Fibroblast of lung (primary cell): ENCODE measurements at regions not wholly inside any gene's neighbourhood (a gene's known extent, or its start where the extent isn't known, plus 50 kb on each side); places are given as distances from the start of the nearest gene placed in this dataset.
A peak's percentile ranks its signal among the peaks of the same experiment; 100 is the strongest.

ENCODE experiments used
- DNase-seq, 2 donors: peaks; one replicate each; pipeline versions ENCODE4 v3.0.0 to v3.0.0-alpha.2; 2010; ENCODE audit warnings: low read depth in 2 of 2
- H2AFZ ChIP-seq: 2 replicates; pipeline ENCODE4 v1.5.1; 2012; ENCODE audit warnings: low read length, control low read depth, inconsistent platforms
- H3K27ac ChIP-seq: 2 replicates; pipeline ENCODE4 v1.5.1; 2011; ENCODE audit warnings: low read length, control low read depth; ENCODE audit not compliant: insufficient read depth
- H3K27me3 ChIP-seq: 2 replicates; pipeline ENCODE4 v1.5.1; 2011; ENCODE audit warnings: mild to moderate bottlenecking, low read length; ENCODE audit not compliant: control insufficient read depth, insufficient read depth
- H3K36me3 ChIP-seq: 2 replicates; pipeline ENCODE4 v1.5.1; 2011; ENCODE audit warnings: low read length; ENCODE audit not compliant: control insufficient read depth, insufficient read depth
- H3K4me1 ChIP-seq: 2 replicates; pipeline ENCODE4 v1.5.1; 2011; ENCODE audit warnings: low read length; ENCODE audit not compliant: control insufficient read depth, insufficient read depth; ENCODE audit errors: extremely low read depth
- H3K4me2 ChIP-seq: 2 replicates; pipeline ENCODE4 v1.5.1; 2011; ENCODE audit warnings: low read length, control low read depth; ENCODE audit not compliant: insufficient read depth; ENCODE audit errors: extremely low read depth
- H3K4me3 ChIP-seq, 4 experiments: fragments of 200-600 bp in 1 of 4; sonication (generic) in 1 of 4; replicated peaks in 1 of 4; 2 replicates each; pipeline ENCODE4 v1.5.1; 2011 to 2016; ENCODE audit warnings: low read length in 4 of 4, low read depth in 3 of 4, mild to moderate bottlenecking in 3 of 4, control low read depth in 2 of 4, inconsistent platforms in 1 of 4, mixed read lengths in 1 of 4; ENCODE audit not compliant: insufficient read depth in 1 of 4; ENCODE audit errors: control extremely low read depth in 1 of 4
- H3K79me2 ChIP-seq: 2 replicates; pipeline ENCODE4 v1.5.1; 2012; ENCODE audit warnings: mild to moderate bottlenecking, low read length, inconsistent platforms; ENCODE audit not compliant: control insufficient read depth, insufficient read depth
- H3K9ac ChIP-seq: 2 replicates; pipeline ENCODE4 v1.5.1; 2011; ENCODE audit warnings: mild to moderate bottlenecking, low read length, control low read depth; ENCODE audit not compliant: insufficient read depth
- H3K9me3 ChIP-seq: 2 replicates; pipeline ENCODE4 v1.5.1; 2012; ENCODE audit warnings: low read depth, low read length; ENCODE audit not compliant: control insufficient read depth, insufficient read depth
- H4K20me1 ChIP-seq: 2 replicates; pipeline ENCODE4 v1.5.1; 2011; ENCODE audit warnings: low read length; ENCODE audit not compliant: control insufficient read depth, insufficient read depth; ENCODE audit errors: extremely low read depth
- EZH2 ChIP-seq: IDR thresholded peaks from 2 replicates; pipeline ENCODE4 v1.5.1; 2012; ENCODE audit warnings: low read length, control low read depth, mild to moderate bottlenecking; ENCODE audit errors: missing control alignments
- TF ChIP-seq, protein P1 (sequence below), 2 donors: IDR thresholded peaks in 1 of 2; conservative IDR thresholded peaks in 1 of 2; 1 replicate in 1 of 2; 2 replicates in 1 of 2; pipeline ENCODE4 v1.5.1; 2011 to 2012; ENCODE audit warnings: low read length in 2 of 2, control low read depth in 1 of 2, inconsistent platforms in 1 of 2, low read depth in 1 of 2, mild to moderate bottlenecking in 1 of 2

DNA sequence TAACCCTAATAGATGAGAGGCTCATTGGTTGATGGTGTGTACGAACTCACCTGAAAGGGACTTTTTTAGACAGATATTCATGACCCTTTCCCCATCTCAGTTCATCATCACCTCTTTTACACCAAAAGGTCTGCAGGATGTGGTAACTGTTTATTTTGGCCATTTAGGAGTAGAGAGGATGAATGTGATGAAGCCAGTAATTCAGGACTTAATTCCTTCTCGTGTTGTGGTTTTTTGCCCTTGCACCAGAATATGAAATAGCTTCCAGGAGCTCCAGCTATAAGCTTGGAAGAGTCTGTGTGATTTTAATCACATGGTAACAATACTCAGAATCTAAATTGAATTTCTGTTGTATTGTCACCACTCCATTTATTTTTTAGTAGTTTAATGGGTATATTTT lies 189.4 kb upstream of the KCTD3 start:
- Histone ChIP-seq H3K4me2 (no peak overlapping the region), H3K4me3 (no peak overlapping the region), H3K36me3 (no peaks in the 10 kb centered on the region), H3K27ac (no peak overlapping the region), H3K9me3 (no peaks in the 10 kb centered on the region), H3K9ac (no peak overlapping the region), H2AFZ (no peak overlapping the region), H3K27me3 (no peaks in the 10 kb centered on the region), H3K4me1 (no peaks in the 10 kb centered on the region), H3K79me2 (no peaks in the 10 kb centered on the region), H4K20me1 (no peaks in the 10 kb centered on the region)
- DNase-seq = peak in 1 of 2 donors; percentile 59
- TF ChIP-seq, protein P1, sequence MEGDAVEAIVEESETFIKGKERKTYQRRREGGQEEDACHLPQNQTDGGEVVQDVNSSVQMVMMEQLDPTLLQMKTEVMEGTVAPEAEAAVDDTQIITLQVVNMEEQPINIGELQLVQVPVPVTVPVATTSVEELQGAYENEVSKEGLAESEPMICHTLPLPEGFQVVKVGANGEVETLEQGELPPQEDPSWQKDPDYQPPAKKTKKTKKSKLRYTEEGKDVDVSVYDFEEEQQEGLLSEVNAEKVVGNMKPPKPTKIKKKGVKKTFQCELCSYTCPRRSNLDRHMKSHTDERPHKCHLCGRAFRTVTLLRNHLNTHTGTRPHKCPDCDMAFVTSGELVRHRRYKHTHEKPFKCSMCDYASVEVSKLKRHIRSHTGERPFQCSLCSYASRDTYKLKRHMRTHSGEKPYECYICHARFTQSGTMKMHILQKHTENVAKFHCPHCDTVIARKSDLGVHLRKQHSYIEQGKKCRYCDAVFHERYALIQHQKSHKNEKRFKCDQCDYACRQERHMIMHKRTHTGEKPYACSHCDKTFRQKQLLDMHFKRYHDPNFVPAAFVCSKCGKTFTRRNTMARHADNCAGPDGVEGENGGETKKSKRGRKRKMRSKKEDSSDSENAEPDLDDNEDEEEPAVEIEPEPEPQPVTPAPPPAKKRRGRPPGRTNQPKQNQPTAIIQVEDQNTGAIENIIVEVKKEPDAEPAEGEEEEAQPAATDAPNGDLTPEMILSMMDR (conservative IDR thresholded peaks at IDR 0.05 in 1 of 2, IDR thresholded peaks at IDR 0.05 in 1 of 2; ENCODE audit: low read depth in 1 of 2, low read length in 2 of 2) = no peak
- no peak for TF ChIP-seq EZH2

- Histone ChIP-seq H4K20me1 (no peaks in the 10 kb centered on the region), H3K9ac (no peak overlapping the region), H3K27me3 (no peaks in the 10 kb centered on the region), H3K4me1 (no peaks in the 10 kb centered on the region), H3K4me2 (no peak overlapping the region), H3K79me2 (no peaks in the 10 kb centered on the region), H3K36me3 (no peaks in the 10 kb centered on the region), H2AFZ (no peak overlapping the region), H3K4me3 (no peak overlapping the region), H3K9me3 (no peaks in the 10 kb centered on the region), H3K27ac (no peak overlapping the region)
- DNase-seq = no peak
- no peak for TF ChIP-seq EZH2
- TF ChIP-seq, protein P1 (conservative IDR thresholded peaks at IDR 0.05 in 1 of 2, IDR thresholded peaks at IDR 0.05 in 1 of 2; ENCODE audit: low read depth in 1 of 2, low read length in 2 of 2) = no peak
Observed at GRCh38 chr1:215380566-215380965, 186.5 kb upstream of the KCTD3 start.

DNA sequence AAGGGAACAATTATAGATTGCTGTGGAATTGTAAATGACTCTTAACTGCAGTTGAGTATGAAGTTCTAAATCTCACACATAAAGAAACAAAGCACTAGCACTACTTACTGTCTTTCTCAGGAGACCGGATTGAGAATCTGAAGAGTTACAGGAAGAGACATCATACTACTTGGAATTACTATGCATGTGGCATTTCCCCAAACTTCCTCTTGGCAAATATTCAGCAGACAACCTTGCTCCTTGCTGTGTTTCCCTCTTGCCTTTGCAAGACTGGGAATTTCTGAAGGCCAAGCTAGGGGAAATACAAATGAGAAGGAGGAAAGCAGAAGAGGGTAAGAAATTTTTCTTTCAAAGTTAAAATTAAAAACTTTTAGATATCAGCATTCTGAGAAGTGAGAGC lies 173.6 kb upstream of the KCTD3 start:
- H3K79me2 ChIP-seq = no peaks in the 10 kb centered on the region
- no peak overlapping the region for H3K4me3 ChIP-seq
- no peaks in the 10 kb centered on the region for H3K4me1 ChIP-seq
- no peak for DNase-seq
- H3K9me3 ChIP-seq = no peaks in the 10 kb centered on the region
- H2AFZ ChIP-seq = no peak overlapping the region
- H3K9ac ChIP-seq = no peak overlapping the region
- H3K36me3 ChIP-seq = no peaks in the 10 kb centered on the region
- H3K27ac ChIP-seq = no peak overlapping the region
- H3K4me2 ChIP-seq = no peak overlapping the region
- TF ChIP-seq EZH2 = no peak
- TF ChIP-seq, protein P1 (conservative IDR thresholded peaks at IDR 0.05 in 1 of 2, IDR thresholded peaks at IDR 0.05 in 1 of 2; ENCODE audit: low read depth in 1 of 2, low read length in 2 of 2) = no peak
- H3K27me3 ChIP-seq = no peaks in the 10 kb centered on the region
- no peaks in the 10 kb centered on the region for H4K20me1 ChIP-seq
